Stomach (tissue), 4 donors: ENCODE measurements at regions not wholly inside any gene's neighbourhood (a gene's known extent, or its start where the extent isn't known, plus 50 kb on each side); places are given as distances from the start of the nearest gene placed in this dataset.

Experiments used
- CTCF ChIP-seq, 7 experiments: fragments of 450-650 bp in 4 of 7; fragments of 200-600 bp in 3 of 7; sonication (generic) in 3 of 7; IDR thresholded peaks; one replicate each; pipeline ENCODE4 v1.5.1; 2016 to 2019; ENCODE audit warnings: antibody characterized with exemption in 7 of 7, control low read depth in 2 of 7, mild to moderate bottlenecking in 1 of 7
- EP300 ChIP-seq: sonication (generic); formaldehyde crosslinking; IDR thresholded peaks from one replicate; pipeline ENCODE4 v1.6.1; 2017; ENCODE audit warnings: antibody characterized with exemption
- POLR2A ChIP-seq, 4 donors: fragments of 450-650 bp; IDR thresholded peaks; one replicate each; pipeline ENCODE4 v1.6.1; 2016; ENCODE audit warnings: antibody characterized with exemption in 4 of 4, control low read depth in 2 of 4, mild to moderate bottlenecking in 1 of 4, moderate library complexity in 1 of 4
- POLR2AphosphoS5 ChIP-seq, 3 donors: sonication (generic); formaldehyde crosslinking; IDR thresholded peaks; one replicate each; pipeline ENCODE4 v1.6.1; 2016; ENCODE audit warnings: antibody characterized with exemption in 3 of 3

- TF ChIP-seq CTCF (IDR thresholded peaks at IDR 0.05), result no peak
- no peak for TF ChIP-seq POLR2AphosphoS5 (IDR thresholded peaks at IDR 0.05)
- no peak for TF ChIP-seq POLR2A (IDR thresholded peaks at IDR 0.05)
- TF ChIP-seq EP300, result no peak
These were observed 106.7 kb upstream of the GGTLC1 start for GRCh38 chr20:24095303-24095702.
